Caco-2 (cell line): ENCODE measurements at regions not wholly inside any gene's neighbourhood (a gene's known extent, or its start where the extent isn't known, plus 50 kb on each side); places are given as distances from the start of the nearest gene placed in this dataset.

Source experiments
- BruUV-seq: library from RNA; stranded (reverse); fragments of 400-500 nt; replicated peaks from 2 replicates; lab custom pipeline; 2021; lab: Mats Ljungman, UMichigan
- CTCF ChIA-PET: fragments of 300-600 bp; sonication (Branson Sonifier 250); formaldehyde crosslinking; loops from one replicate; lab custom pipeline; 2022; ENCODE audit warnings: antibody characterized with exemption; lab: Charles Lee
- POLR2A ChIA-PET: fragments of 300-600 bp; sonication (Branson Sonifier 250); formaldehyde crosslinking; loops from one replicate; lab custom pipeline; 2022; ENCODE audit warnings: antibody characterized with exemption; lab: Charles Lee
- DNase-seq, 2 experiments: peaks; one replicate each; pipeline versions ENCODE4 v3.0.0 to v3.0.0-alpha.2; 2020 to 2022
- H3K27me3 ChIP-seq: replicated peaks from 2 replicates; pipeline ENCODE4 v1.6.0; 2011; ENCODE audit warnings: low read length; ENCODE audit not compliant: control insufficient read depth, insufficient read depth
- H3K36me3 ChIP-seq: 2 replicates; pipeline ENCODE4 v1.5.1; 2011; ENCODE audit warnings: low read length; ENCODE audit not compliant: control insufficient read depth, insufficient read depth
- H3K4me1 ChIP-seq: fragments of 250-450 bp; sonication (Bioruptor Pico); 2 replicates; pipeline ENCODE4 v1.5.1; 2020; ENCODE audit warnings: mild to moderate bottlenecking
- H3K4me3 ChIP-seq: 2 replicates; pipeline ENCODE4 v1.5.1; 2011; ENCODE audit warnings: low read depth, mild to moderate bottlenecking, control low read depth, low read length
- H3K9me3 ChIP-seq: fragments of 250-450 bp; sonication (Bioruptor Pico); 2 replicates; pipeline ENCODE4 v1.5.1; 2020; ENCODE audit warnings: mild to moderate bottlenecking, moderate library complexity
- H3K27ac Mint-ChIP-seq: one replicate; pipeline ENCODE4 v1.8.0; 2022; ENCODE audit warnings: mixed read lengths; ENCODE audit not compliant: unreplicated experiment
- H3K27me3 Mint-ChIP-seq: one replicate; pipeline ENCODE4 v1.8.0; 2022; ENCODE audit warnings: mixed read lengths; ENCODE audit not compliant: insufficient read depth, unreplicated experiment
- H3K36me3 Mint-ChIP-seq: one replicate; pipeline ENCODE4 v1.8.0; 2022; ENCODE audit warnings: mild to moderate bottlenecking, mixed read lengths; ENCODE audit not compliant: insufficient read depth, unreplicated experiment
- H3K4me1 Mint-ChIP-seq: one replicate; pipeline ENCODE4 v1.8.0; 2022; ENCODE audit warnings: low read depth, mixed read lengths; ENCODE audit not compliant: unreplicated experiment
- H3K4me3 Mint-ChIP-seq: one replicate; pipeline ENCODE4 v1.8.0; 2022; ENCODE audit warnings: mild to moderate bottlenecking, moderate library complexity, mixed read lengths; ENCODE audit not compliant: unreplicated experiment
- H3K9me3 Mint-ChIP-seq: one replicate; pipeline ENCODE4 v1.8.0; 2022; ENCODE audit warnings: mixed read lengths; ENCODE audit not compliant: unreplicated experiment
- CTCF ChIP-seq, 2 experiments: fragments of 200-600 bp in 1 of 2; IDR thresholded peaks; 1 replicate in 1 of 2; 2 replicates in 1 of 2; pipeline versions ENCODE4 v1.5.1 to v1.8.0; 2011 to 2022; ENCODE audit warnings: antibody characterized with exemption in 1 of 2, control low read depth in 1 of 2, inconsistent platforms in 1 of 2, low read depth in 1 of 2, low read length in 1 of 2, mild to moderate bottlenecking in 1 of 2, moderate library complexity in 1 of 2; ENCODE audit not compliant: insufficient read depth in 1 of 2, severe bottlenecking in 1 of 2, unreplicated experiment in 1 of 2
- intact Hi-C: fragments of 100-400 bp; cut with micrococcal nuclease; formaldehyde crosslinking; loops from one replicate; pipeline ENCODE4 v1.10.0; 2022; ENCODE audit not compliant: unreplicated experiment

GRCh38 chr13:37925878-37926473 lies 56.4 kb upstream of the TRPC4 start:
- Histone ChIP-seq H3K36me3 (no peaks in the 10 kb centered on the region), H3K4me1 (no peaks in the 10 kb centered on the region), H3K27me3 (no peaks in the 10 kb centered on the region), H3K9me3 (no peaks in the 10 kb centered on the region), H3K4me3 (no peak overlapping the region)
- no peaks in the 10 kb centered on the region for H3K9me3 Mint-ChIP-seq
- H3K4me3 Mint-ChIP-seq = no peak overlapping the region
- no peak for TF ChIP-seq CTCF (IDR thresholded peaks at IDR 0.05; ENCODE audit: insufficient read depth in 1 of 2, low read depth in 1 of 2, low read length in 1 of 2, severe bottlenecking in 1 of 2, unreplicated experiment in 1 of 2)
- ChIA-PET CTCF (no interaction called here), POLR2A (interaction anchor here (0.7 kb wide), 1 partner anchor 567 kb away, joined by 3 read pairs; no protein-coding TSS in a partner anchor)
- H3K36me3 Mint-ChIP-seq = no peaks in the 10 kb centered on the region
- no peaks in the 10 kb centered on the region for H3K4me1 Mint-ChIP-seq
- no TSS peak for BruUV-seq
- peaks cover 21% of the 10 kb centered on the region for H3K27me3 Mint-ChIP-seq
- DNase-seq = no peak
- no peak overlapping the region for H3K27ac Mint-ChIP-seq
- intact Hi-C loops = no loop called here

DNA sequence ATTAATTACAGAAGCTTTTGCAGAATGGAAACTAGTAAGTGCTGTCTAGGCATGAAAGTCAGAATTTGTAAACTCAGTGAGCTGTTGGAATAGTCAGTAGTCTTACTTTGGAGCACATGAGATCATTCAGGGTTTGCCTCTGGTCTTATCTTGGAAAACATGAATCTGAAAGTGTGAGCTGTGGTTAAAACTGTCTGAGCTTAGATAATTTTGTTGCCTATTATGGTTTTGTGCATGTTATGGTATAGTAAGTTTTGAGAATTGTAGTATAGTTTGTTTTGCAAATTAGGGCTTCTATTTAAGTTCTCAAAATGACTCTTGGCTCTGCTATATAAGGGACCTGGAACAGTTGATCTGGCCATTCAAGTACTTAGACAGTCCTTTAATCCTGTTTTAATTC lies 53.7 kb upstream of the TRPC4 start:
- Histone ChIP-seq H3K4me3 (no peak overlapping the region), H3K9me3 (no peaks in the 10 kb centered on the region), H3K4me1 (no peaks in the 10 kb centered on the region), H3K36me3 (no peaks in the 10 kb centered on the region), H3K27me3 (no peaks in the 10 kb centered on the region)
- intact Hi-C loops = no loop called here
- Mint-ChIP-seq H3K36me3 (no peaks in the 10 kb centered on the region), H3K27me3 (peaks cover 21% of the 10 kb centered on the region), H3K4me3 (no peak overlapping the region), H3K27ac (no peak overlapping the region), H3K9me3 (no peaks in the 10 kb centered on the region), H3K4me1 (peaks cover 5% of the 10 kb centered on the region)
- no peak for TF ChIP-seq CTCF (IDR thresholded peaks at IDR 0.05; ENCODE audit: insufficient read depth in 1 of 2, low read depth in 1 of 2, low read length in 1 of 2, severe bottlenecking in 1 of 2, unreplicated experiment in 1 of 2)
- ChIA-PET POLR2A (no interaction called here), CTCF (no interaction called here)
- no TSS peak for BruUV-seq
- DNase-seq = no peak

DNA sequence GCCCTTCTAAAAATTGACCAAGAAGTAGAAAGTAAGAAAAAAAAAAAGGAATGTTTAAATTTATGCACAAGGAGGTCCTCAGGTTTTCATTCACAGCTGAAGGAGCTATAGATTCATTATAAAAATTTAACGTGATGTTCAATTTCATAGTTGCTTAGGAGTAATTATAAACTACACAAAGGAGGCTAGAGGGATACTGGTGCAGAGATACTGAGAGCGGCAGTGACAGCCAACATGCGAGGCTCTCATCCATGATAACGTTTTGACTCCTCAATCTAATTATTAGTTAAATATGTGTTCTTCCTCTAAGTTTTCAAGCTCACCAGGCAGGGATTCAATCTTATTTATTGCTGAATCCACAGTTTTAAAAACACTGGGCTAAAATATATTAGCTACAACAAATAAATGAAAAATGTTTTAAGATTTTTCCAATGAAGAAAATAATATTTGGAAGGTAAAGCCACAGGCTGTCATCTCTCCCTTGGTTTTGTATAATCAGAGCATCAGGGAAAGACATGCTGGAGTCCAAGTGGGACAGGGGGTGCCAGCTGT lies 49.8 kb upstream of the TRPC4 start:
- H3K9me3 Mint-ChIP-seq = peaks cover 17% of the 10 kb centered on the region
- DNase-seq = no peak
- ChIA-PET CTCF (no interaction called here), POLR2A (no interaction called here)
- H3K36me3 Mint-ChIP-seq = no peaks in the 10 kb centered on the region
- intact Hi-C loops = no loop called here
- Histone ChIP-seq H3K27me3 (no peaks in the 10 kb centered on the region), H3K36me3 (no peaks in the 10 kb centered on the region), H3K4me3 (no peak overlapping the region), H3K4me1 (no peaks in the 10 kb centered on the region), H3K9me3 (0 out of 2 replicates have a peak, but pooled peaks cover 4% of the 10 kb centered on the region)
- BruUV-seq = no TSS peak
- H3K4me3 Mint-ChIP-seq = no peak overlapping the region
- peaks cover 5% of the 10 kb centered on the region for H3K4me1 Mint-ChIP-seq
- H3K27me3 Mint-ChIP-seq = peaks cover 19% of the 10 kb centered on the region
- H3K27ac Mint-ChIP-seq = no peak overlapping the region
- TF ChIP-seq CTCF (IDR thresholded peaks at IDR 0.05; ENCODE audit: insufficient read depth in 1 of 2, low read depth in 1 of 2, low read length in 1 of 2, severe bottlenecking in 1 of 2, unreplicated experiment in 1 of 2) = no peak
